Keratinocyte (primary cell): ENCODE measurements at regions not wholly inside any gene's neighbourhood (a gene's known extent, or its start where the extent isn't known, plus 50 kb on each side); places are given as distances from the start of the nearest gene placed in this dataset.
A peak's percentile ranks its signal among the peaks of the same experiment; 100 is the strongest.

Experiments used
- DNase-seq: peaks from one replicate; pipeline ENCODE4 v3.0.0-alpha.2; 2011; ENCODE audit warnings: low read depth, missing footprints, low spot score
- FAIRE-seq: peaks from 2 replicates; lab custom pipeline; 2011; peaks lifted over from hg19 to GRCh38; lab: Jason Lieb, UNC
- H2AFZ ChIP-seq: 2 replicates; pipeline ENCODE4 v1.6.0; 2012; ENCODE audit warnings: low read length, control low read depth, inconsistent platforms; ENCODE audit not compliant: control insufficient read depth
- H3K27ac ChIP-seq: 2 replicates; pipeline ENCODE4 v1.5.1; 2011; ENCODE audit warnings: low read length; ENCODE audit not compliant: control insufficient read depth, insufficient read depth
- H3K27me3 ChIP-seq: 3 replicates; pipeline ENCODE4 v1.6.0; 2011; ENCODE audit warnings: low read length; ENCODE audit not compliant: control insufficient read depth, insufficient read depth; ENCODE audit errors: extremely low read depth
- H3K36me3 ChIP-seq, 2 experiments: 2 replicates in 1 of 2; 3 replicates in 1 of 2; pipeline ENCODE4 v1.5.1; 2011; ENCODE audit warnings: low read length in 2 of 2, mild to moderate bottlenecking in 1 of 2; ENCODE audit not compliant: control insufficient read depth in 2 of 2, insufficient read depth in 2 of 2; ENCODE audit errors: extremely low read depth in 1 of 2
- H3K4me1 ChIP-seq: 3 replicates; pipeline ENCODE4 v1.5.1; 2011; ENCODE audit warnings: low read length; ENCODE audit not compliant: control insufficient read depth, insufficient read depth; ENCODE audit errors: extremely low read depth
- H3K4me2 ChIP-seq: 3 replicates; pipeline ENCODE4 v1.6.0; 2011; ENCODE audit warnings: low read depth, low read length; ENCODE audit not compliant: control insufficient read depth, insufficient read depth; ENCODE audit errors: extremely low read depth
- H3K4me3 ChIP-seq, 3 experiments: fragments of 200-600 bp in 1 of 3; sonication (generic) in 1 of 3; 2 replicates in 2 of 3; 3 replicates in 1 of 3; pipeline ENCODE4 v1.5.1; 2011 to 2016; ENCODE audit warnings: low read length in 3 of 3, mild to moderate bottlenecking in 3 of 3, control low read depth in 2 of 3, inconsistent platforms in 1 of 3, low read depth in 1 of 3, mixed read lengths in 1 of 3, mixed run types in 1 of 3, moderate library complexity in 1 of 3; ENCODE audit not compliant: control insufficient read depth in 2 of 3, insufficient read depth in 2 of 3; ENCODE audit errors: extremely low read depth in 1 of 3
- H3K79me2 ChIP-seq: 2 replicates; pipeline ENCODE4 v1.6.0; 2012; ENCODE audit warnings: low read length; ENCODE audit not compliant: control insufficient read depth, insufficient read depth
- H3K9ac ChIP-seq: 3 replicates; pipeline ENCODE4 v1.6.0; 2011; ENCODE audit warnings: low read length; ENCODE audit not compliant: control insufficient read depth, insufficient read depth; ENCODE audit errors: extremely low read depth
- H3K9me1 ChIP-seq: 3 replicates; pipeline ENCODE4 v1.6.0; 2011; ENCODE audit warnings: low read length; ENCODE audit not compliant: control insufficient read depth, insufficient read depth; ENCODE audit errors: extremely low read depth
- H3K9me3 ChIP-seq: 2 replicates; pipeline ENCODE4 v1.5.1; 2012; ENCODE audit warnings: low read depth, low read length; ENCODE audit not compliant: control insufficient read depth
- H4K20me1 ChIP-seq: 3 replicates; pipeline ENCODE4 v1.6.0; 2011; ENCODE audit warnings: low read length; ENCODE audit not compliant: control insufficient read depth, insufficient read depth; ENCODE audit errors: extremely low read depth
- EZH2 ChIP-seq: IDR thresholded peaks from one replicate; pipeline ENCODE4 v1.6.1; 2012; ENCODE audit warnings: inconsistent platforms, mild to moderate bottlenecking, low read length, moderate library complexity
- dilution Hi-C: fragments of 300-500 bp; cut with MboI; formaldehyde crosslinking; loops from one replicate; pipeline ENCODE4 v1.7.0; 2020; ENCODE audit warnings: low sequenced_read_pairs; ENCODE audit not compliant: extremely low pct_ligation_motif_present
- TF ChIP-seq, protein P1 (sequence below), 3 experiments: IDR thresholded peaks in 1 of 3; conservative IDR thresholded peaks in 1 of 3; optimal IDR thresholded peaks in 1 of 3; 2 replicates in 2 of 3; 3 replicates in 1 of 3; pipeline versions ENCODE3 to v1.5.1; 2011; ENCODE audit warnings: low read length in 3 of 3, mild to moderate bottlenecking in 3 of 3, moderate library complexity in 2 of 3, control low read depth in 1 of 3, inconsistent platforms in 1 of 3; ENCODE audit not compliant: insufficient read depth in 2 of 3; ENCODE audit errors: extremely low read depth in 1 of 3

DNA sequence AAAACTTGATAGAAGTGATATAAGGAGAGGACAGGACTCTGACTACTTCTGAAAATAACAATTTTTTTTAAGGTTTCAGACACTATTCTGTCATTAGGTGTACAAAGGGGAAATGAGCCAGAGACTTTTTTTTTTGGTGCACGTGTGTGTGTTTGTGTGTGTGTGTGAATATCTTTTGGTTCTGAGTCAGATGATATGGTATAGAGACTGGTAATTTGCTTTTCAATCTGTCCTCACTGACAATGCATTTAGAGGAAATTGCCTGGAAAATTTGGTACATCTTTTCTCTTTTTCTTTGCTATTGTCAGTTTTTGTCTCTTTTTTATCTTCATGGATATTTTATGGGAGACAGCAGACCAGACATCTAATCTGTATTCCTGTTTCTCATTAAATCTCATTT lies 59.3 kb downstream of the DDIT4L start:
- no peak overlapping the region for H2AFZ ChIP-seq
- H4K20me1 ChIP-seq: no peaks in the 10 kb centered on the region
- no peaks in the 10 kb centered on the region for H3K36me3 ChIP-seq
- no peaks in the 10 kb centered on the region for H3K27me3 ChIP-seq
- no peak overlapping the region for H3K4me3 ChIP-seq
- no peak overlapping the region for H3K9ac ChIP-seq
- DNase-seq (no peak), FAIRE-seq (no peak)
- dilution Hi-C loops: no loop called here
- no peaks in the 10 kb centered on the region for H3K9me3 ChIP-seq
- H3K4me2 ChIP-seq: no peak overlapping the region
- H3K4me1 ChIP-seq: no peaks in the 10 kb centered on the region
- TF ChIP-seq, protein P1, sequence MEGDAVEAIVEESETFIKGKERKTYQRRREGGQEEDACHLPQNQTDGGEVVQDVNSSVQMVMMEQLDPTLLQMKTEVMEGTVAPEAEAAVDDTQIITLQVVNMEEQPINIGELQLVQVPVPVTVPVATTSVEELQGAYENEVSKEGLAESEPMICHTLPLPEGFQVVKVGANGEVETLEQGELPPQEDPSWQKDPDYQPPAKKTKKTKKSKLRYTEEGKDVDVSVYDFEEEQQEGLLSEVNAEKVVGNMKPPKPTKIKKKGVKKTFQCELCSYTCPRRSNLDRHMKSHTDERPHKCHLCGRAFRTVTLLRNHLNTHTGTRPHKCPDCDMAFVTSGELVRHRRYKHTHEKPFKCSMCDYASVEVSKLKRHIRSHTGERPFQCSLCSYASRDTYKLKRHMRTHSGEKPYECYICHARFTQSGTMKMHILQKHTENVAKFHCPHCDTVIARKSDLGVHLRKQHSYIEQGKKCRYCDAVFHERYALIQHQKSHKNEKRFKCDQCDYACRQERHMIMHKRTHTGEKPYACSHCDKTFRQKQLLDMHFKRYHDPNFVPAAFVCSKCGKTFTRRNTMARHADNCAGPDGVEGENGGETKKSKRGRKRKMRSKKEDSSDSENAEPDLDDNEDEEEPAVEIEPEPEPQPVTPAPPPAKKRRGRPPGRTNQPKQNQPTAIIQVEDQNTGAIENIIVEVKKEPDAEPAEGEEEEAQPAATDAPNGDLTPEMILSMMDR (optimal IDR thresholded peaks at IDR 0.05 in 1 of 3, IDR thresholded peaks at IDR 0.05 in 1 of 3, conservative IDR thresholded peaks at IDR 0.05 in 1 of 3; ENCODE audit: extremely low read depth in 1 of 3, insufficient read depth in 2 of 3, low read length in 3 of 3): no peak
- TF ChIP-seq EZH2: no peak
- no peaks in the 10 kb centered on the region for H3K79me2 ChIP-seq
- no peaks in the 10 kb centered on the region for H3K9me1 ChIP-seq
- no peak overlapping the region for H3K27ac ChIP-seq

DNA sequence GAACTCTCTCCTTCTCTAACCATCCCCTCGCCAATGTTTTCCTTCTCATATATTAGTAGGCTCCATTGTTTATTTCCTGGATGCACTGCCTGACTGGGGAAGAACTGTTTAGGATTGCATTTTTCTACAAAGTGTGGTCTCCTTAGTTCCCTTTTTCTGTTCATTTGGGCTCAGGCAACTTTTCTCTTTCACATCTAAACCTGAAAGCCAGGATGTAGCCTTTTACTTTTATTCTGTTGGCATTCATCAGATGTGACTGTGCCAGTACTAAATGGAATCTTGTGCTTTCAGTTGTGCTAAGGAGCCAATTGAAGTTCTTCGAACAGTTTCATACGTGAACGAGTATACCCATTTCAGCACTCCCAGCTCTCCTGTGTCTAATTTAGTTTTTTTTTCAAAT lies 59.8 kb downstream of the DDIT4L start:
- Histone ChIP-seq H3K27me3 (no peaks in the 10 kb centered on the region), H3K4me3 (no peak overlapping the region), H2AFZ (peak overlapping the region; percentile 9), H3K9me3 (no peaks in the 10 kb centered on the region), H3K27ac (no peak overlapping the region), H3K9me1 (no peaks in the 10 kb centered on the region), H4K20me1 (no peaks in the 10 kb centered on the region), H3K4me2 (no peak overlapping the region), H3K36me3 (no peaks in the 10 kb centered on the region), H3K79me2 (no peaks in the 10 kb centered on the region), H3K9ac (no peak overlapping the region), H3K4me1 (no peaks in the 10 kb centered on the region)
- TF ChIP-seq, protein P1 (optimal IDR thresholded peaks at IDR 0.05 in 1 of 3, IDR thresholded peaks at IDR 0.05 in 1 of 3, conservative IDR thresholded peaks at IDR 0.05 in 1 of 3; ENCODE audit: extremely low read depth in 1 of 3, insufficient read depth in 2 of 3, low read length in 3 of 3): no peak
- no peak for TF ChIP-seq EZH2
- FAIRE-seq (no peak), DNase-seq (no peak)
- dilution Hi-C loops: no loop called here
